NOMO-1 treated with dmso at 0.1 percent for 144 hours (cell line): ENCODE measurements at regions not wholly inside any gene's neighbourhood (a gene's known extent, or its start where the extent isn't known, plus 50 kb on each side); places are given as distances from the start of the nearest gene placed in this dataset.

Experiments
- DNase-seq: peaks from one replicate; lab custom pipeline; 2025; ENCODE audit not compliant: unreplicated experiment; lab: John Stamatoyannopoulos, UW

GRCh38 chr5:93277051-93277450 is 304.0 kb downstream of the NR2F1-AS1 start:
- no peak for DNase-seq

GRCh38 chr5:93275376-93275775 is 305.6 kb downstream of the NR2F1-AS1 start:
- no peak for DNase-seq

GRCh38 chr5:93274291-93274690 is 306.7 kb downstream of the NR2F1-AS1 start:
- DNase-seq: no peak

- no peak for DNase-seq
Observed at GRCh38 chr5:93273176-93273575, 307.8 kb downstream of the NR2F1-AS1 start.

- DNase-seq: no peak
Observed at GRCh38 chr5:93272108-93272507, 308.9 kb downstream of the NR2F1-AS1 start.

- no peak for DNase-seq
Observed at GRCh38 chr5:93267736-93268135, 313.3 kb downstream of the NR2F1-AS1 start.

GRCh38 chr5:93267276-93267675 is 313.7 kb downstream of the NR2F1-AS1 start:
- no peak for DNase-seq

GRCh38 chr5:93257616-93258015 is 323.4 kb downstream of the NR2F1-AS1 start:
- no peak for DNase-seq

GRCh38 chr5:93255796-93256195 is 325.2 kb downstream of the NR2F1-AS1 start:
- no peak for DNase-seq

GRCh38 chr5:93252165-93252564 is 328.9 kb downstream of the NR2F1-AS1 start:
- no peak for DNase-seq

- DNase-seq: no peak
Observed at GRCh38 chr5:93251347-93251746, 329.7 kb downstream of the NR2F1-AS1 start.

GRCh38 chr5:93250424-93250823 is 330.6 kb downstream of the NR2F1-AS1 start:
- DNase-seq: no peak

- no peak for DNase-seq
Observed at GRCh38 chr5:93249651-93250289, 331.2 kb downstream of the NR2F1-AS1 start.

GRCh38 chr5:93247105-93247504 is 333.9 kb downstream of the NR2F1-AS1 start:
- no peak for DNase-seq

GRCh38 chr5:93246090-93246855 is 334.7 kb downstream of the NR2F1-AS1 start:
- no peak for DNase-seq

- DNase-seq: no peak
Observed at GRCh38 chr5:93245226-93245625, 335.8 kb downstream of the NR2F1-AS1 start.

- no peak for DNase-seq
Observed at GRCh38 chr5:93243481-93243880, 337.5 kb downstream of the NR2F1-AS1 start.

GRCh38 chr5:93240228-93240834 is 340.7 kb downstream of the NR2F1-AS1 start:
- no peak for DNase-seq

- no peak for DNase-seq
Observed at GRCh38 chr5:93236807-93237421, 344.1 kb downstream of the NR2F1-AS1 start.

- DNase-seq: no peak
Observed at GRCh38 chr5:93235761-93236160, 345.3 kb downstream of the NR2F1-AS1 start.

- DNase-seq: no peak
Observed at GRCh38 chr5:93226202-93226735, 354.8 kb downstream of the NR2F1-AS1 start.
